RWPE1 (cell line): ENCODE measurements at regions not wholly inside any gene's neighbourhood (a gene's known extent, or its start where the extent isn't known, plus 50 kb on each side); places are given as distances from the start of the nearest gene placed in this dataset.

Source experiments
- CTCF ChIA-PET: fragments of 350-600 bp; sonication (Branson Sonifier 250); formaldehyde crosslinking; extraction: SDS; loops from one replicate; lab custom pipeline; 2021; lab: Yijun Ruan, JAX
- POLR2A ChIA-PET: fragments of 400-600 bp; formaldehyde crosslinking; extraction: SDS; loops from one replicate; lab custom pipeline; 2020; ENCODE audit warnings: antibody characterized with exemption; ENCODE audit not compliant: low non-redundant PET; lab: Yijun Ruan, JAX
- DNase-seq: peaks from one replicate; pipeline ENCODE4 v3.0.0; 2012; ENCODE audit warnings: low spot score
- H3K27ac ChIP-seq: fragments of 450-650 bp; 2 replicates; pipeline ENCODE4 v1.5.1; 2017
- TF ChIP-seq, protein P1 (sequence below): fragments of 450-650 bp; conservative IDR thresholded peaks from 2 replicates; pipeline ENCODE4 v1.5.1; 2017; ENCODE audit warnings: low read depth, mild to moderate bottlenecking

DNA sequence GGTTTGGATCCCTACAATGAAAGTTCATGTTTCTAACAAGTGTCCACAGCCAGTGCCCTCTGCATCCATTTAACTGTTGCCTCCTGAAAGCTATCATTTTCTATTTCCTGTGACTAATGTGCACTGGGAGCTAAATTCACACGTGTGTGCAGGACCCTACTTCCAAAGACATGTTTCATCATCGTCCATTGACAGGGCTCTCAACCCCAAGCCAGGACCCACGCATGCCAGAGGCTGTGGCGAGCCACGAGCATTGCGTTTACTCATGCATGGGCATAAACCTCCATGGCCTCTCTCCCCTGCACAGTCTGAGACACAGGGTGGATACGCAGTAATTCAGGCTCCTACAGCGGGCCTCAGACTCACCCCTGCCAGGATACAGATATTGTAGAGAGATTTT lies 153.2 kb downstream of the MAFB start:
- CTCF ChIA-PET, result interaction anchor here (0.7 kb wide), 1 partner anchor 396 kb away, joined by 3 read pairs; no protein-coding TSS in a partner anchor
- no peak overlapping the region for H3K27ac ChIP-seq
- POLR2A ChIA-PET, result no interaction called here
- no peak for DNase-seq
- TF ChIP-seq, protein P1, sequence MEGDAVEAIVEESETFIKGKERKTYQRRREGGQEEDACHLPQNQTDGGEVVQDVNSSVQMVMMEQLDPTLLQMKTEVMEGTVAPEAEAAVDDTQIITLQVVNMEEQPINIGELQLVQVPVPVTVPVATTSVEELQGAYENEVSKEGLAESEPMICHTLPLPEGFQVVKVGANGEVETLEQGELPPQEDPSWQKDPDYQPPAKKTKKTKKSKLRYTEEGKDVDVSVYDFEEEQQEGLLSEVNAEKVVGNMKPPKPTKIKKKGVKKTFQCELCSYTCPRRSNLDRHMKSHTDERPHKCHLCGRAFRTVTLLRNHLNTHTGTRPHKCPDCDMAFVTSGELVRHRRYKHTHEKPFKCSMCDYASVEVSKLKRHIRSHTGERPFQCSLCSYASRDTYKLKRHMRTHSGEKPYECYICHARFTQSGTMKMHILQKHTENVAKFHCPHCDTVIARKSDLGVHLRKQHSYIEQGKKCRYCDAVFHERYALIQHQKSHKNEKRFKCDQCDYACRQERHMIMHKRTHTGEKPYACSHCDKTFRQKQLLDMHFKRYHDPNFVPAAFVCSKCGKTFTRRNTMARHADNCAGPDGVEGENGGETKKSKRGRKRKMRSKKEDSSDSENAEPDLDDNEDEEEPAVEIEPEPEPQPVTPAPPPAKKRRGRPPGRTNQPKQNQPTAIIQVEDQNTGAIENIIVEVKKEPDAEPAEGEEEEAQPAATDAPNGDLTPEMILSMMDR, result no peak

GRCh38 chr20:40532103-40532502 lies 156.9 kb downstream of the MAFB start:
- no peak for DNase-seq
- POLR2A ChIA-PET, result no interaction called here

DNA sequence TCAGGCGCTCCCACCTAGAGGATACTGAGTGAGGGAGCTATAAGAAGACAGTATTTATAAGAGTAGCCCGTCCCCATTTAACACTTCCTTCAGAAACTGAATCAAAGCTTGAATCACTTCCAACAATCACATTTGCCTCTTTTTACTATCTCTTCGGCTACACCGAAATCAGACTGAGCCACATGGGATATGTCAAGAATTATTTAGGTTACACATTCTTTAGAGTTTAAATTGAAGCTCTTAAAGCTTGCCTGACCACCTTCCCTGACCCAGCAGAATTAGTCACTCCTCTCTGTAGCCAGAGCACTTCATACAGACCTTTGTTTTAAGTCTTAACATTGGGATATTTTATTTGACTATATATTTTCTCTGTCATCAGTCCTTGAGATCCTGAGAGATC lies 163.7 kb downstream of the MAFB start:
- TF ChIP-seq, protein P1, result no peak
- ChIA-PET POLR2A (no interaction called here), CTCF (no interaction called here)
- no peak for DNase-seq
- H3K27ac ChIP-seq, result no peak overlapping the region

More at GRCh38 chr20:40532103-40532502, 156.9 kb downstream of the MAFB start:
- TF ChIP-seq, protein P1, result no peak
- CTCF ChIA-PET, result no interaction called here
- H3K27ac ChIP-seq, result no peak overlapping the region

- CTCF ChIA-PET, result interaction anchor here (1.1 kb wide), 1 partner anchor 14 kb away, joined by 5 read pairs; no protein-coding TSS in a partner anchor
- TF ChIP-seq, protein P1, result no peak
These were observed 165.0 kb downstream of the MAFB start for GRCh38 chr20:40524071-40524470.

GRCh38 chr20:40522405-40522804 lies 166.6 kb downstream of the MAFB start:
- DNase-seq, result no peak
- TF ChIP-seq, protein P1, result no peak
- no peak overlapping the region for H3K27ac ChIP-seq
- ChIA-PET POLR2A (no interaction called here), CTCF (interaction anchor here (0.7 kb wide), 1 partner anchor 424 kb away, joined by 3 read pairs; no protein-coding TSS in a partner anchor)

More at GRCh38 chr20:40524071-40524470, 165.0 kb downstream of the MAFB start:
- POLR2A ChIA-PET, result no interaction called here
- no peak overlapping the region for H3K27ac ChIP-seq
- no peak for DNase-seq

- H3K27ac ChIP-seq, result no peak overlapping the region
- TF ChIP-seq, protein P1, result no peak
- CTCF ChIA-PET, result interaction anchor here (0.7 kb wide), 1 partner anchor 424 kb away, joined by 3 read pairs; no protein-coding TSS in a partner anchor
- POLR2A ChIA-PET, result no interaction called here
- DNase-seq, result no peak
These were observed 167.1 kb downstream of the MAFB start for GRCh38 chr20:40521962-40522361.
